T-cell (primary cell): ENCODE measurements at regions not wholly inside any gene's neighbourhood (a gene's known extent, or its start where the extent isn't known, plus 50 kb on each side); places are given as distances from the start of the nearest gene placed in this dataset.

ENCODE experiments used
- ATAC-seq, 4 experiments: fragments of 200-7000 bp in 3 of 4; fragments of 150-1000 bp in 1 of 4; cut with Tn5 transposase; replicated peaks in 1 of 4; 1 replicate in 3 of 4; 2 replicates in 1 of 4; pipeline ENCODE4 v1.10.0; 2021; ENCODE audit warnings: moderate library complexity in 3 of 4, mild to moderate bottlenecking in 2 of 4, moderate number of reproducible peaks in 1 of 4
- CTCF ChIA-PET, 2 donors: fragments of 300-600 bp; sonication (Branson Sonifier 250); formaldehyde crosslinking; loops; one replicate each; lab custom pipeline; 2022; ENCODE audit warnings: antibody characterized with exemption in 2 of 2; lab: Charles Lee
- POLR2A ChIA-PET, 2 donors: fragments of 300-600 bp; sonication (Branson Sonifier 250); formaldehyde crosslinking; loops; one replicate each; lab custom pipeline; 2022; ENCODE audit warnings: antibody characterized with exemption in 2 of 2; lab: Charles Lee
- DNase-seq, 35 experiments: peaks; one replicate each; pipeline versions ENCODE4 v3.0.0 to v3.0.0-alpha.2; 2013 to 2023
- H3K27ac ChIP-seq: one replicate; pipeline ENCODE4 v1.5.1; 2013; ENCODE audit warnings: low read length
- H3K27me3 ChIP-seq, 2 experiments: replicated peaks in 1 of 2; 1 replicate in 1 of 2; 2 replicates in 1 of 2; pipeline versions ENCODE4 v1.6.1 to v1.7.0; 2013; ENCODE audit warnings: low read length in 1 of 2, mixed read lengths in 1 of 2; ENCODE audit not compliant: control insufficient read depth in 2 of 2, insufficient read depth in 2 of 2; ENCODE audit errors: extremely low read depth in 1 of 2
- H3K36me3 ChIP-seq, 2 donors: 1 replicate in 1 of 2; 2 replicates in 1 of 2; pipeline versions ENCODE4 v1.6.1 to v1.7.0; 2013; ENCODE audit warnings: low read length in 1 of 2; ENCODE audit not compliant: control insufficient read depth in 2 of 2, insufficient read depth in 1 of 2; ENCODE audit errors: extremely low read depth in 1 of 2
- H3K4me1 ChIP-seq, 2 experiments: 1 replicate in 1 of 2; 2 replicates in 1 of 2; pipeline versions ENCODE4 v1.6.1 to v1.7.0; 2013; ENCODE audit warnings: low read length in 2 of 2, mixed read lengths in 1 of 2; ENCODE audit not compliant: insufficient read depth in 2 of 2, control insufficient read depth in 1 of 2; ENCODE audit errors: extremely low read depth in 1 of 2
- H3K4me3 ChIP-seq, 2 donors: 1 replicate in 1 of 2; 2 replicates in 1 of 2; pipeline versions ENCODE4 v1.5.1 to v1.7.0; 2013; ENCODE audit warnings: mild to moderate bottlenecking in 2 of 2, low read length in 1 of 2, moderate library complexity in 1 of 2; ENCODE audit not compliant: control insufficient read depth in 1 of 2; ENCODE audit errors: extremely low read depth in 1 of 2
- H3K9me3 ChIP-seq: 2 replicates; pipeline ENCODE4 v1.7.0; 2013
- H3K27ac Mint-ChIP-seq, 2 donors: one replicate each; pipeline ENCODE4 v1.8.0; 2020 to 2021; ENCODE audit warnings: mild to moderate bottlenecking in 2 of 2, mixed read lengths in 2 of 2
- H3K27me3 Mint-ChIP-seq, 2 donors: one replicate each; pipeline ENCODE4 v1.8.0; 2021 to 2022; ENCODE audit warnings: mixed read lengths in 2 of 2
- H3K36me3 Mint-ChIP-seq: one replicate; pipeline ENCODE4 v1.8.0; 2021; ENCODE audit warnings: mixed read lengths
- H3K4me1 Mint-ChIP-seq, 3 donors: one replicate each; pipeline ENCODE4 v1.8.0; 2020 to 2022; ENCODE audit warnings: mixed read lengths in 3 of 3, mild to moderate bottlenecking in 1 of 3
- H3K4me3 Mint-ChIP-seq, 3 donors: one replicate each; pipeline ENCODE4 v1.8.0; 2020 to 2022; ENCODE audit warnings: mild to moderate bottlenecking in 3 of 3, mixed read lengths in 3 of 3, moderate library complexity in 3 of 3
- H3K9me3 Mint-ChIP-seq, 3 donors: one replicate each; pipeline ENCODE4 v1.8.0; 2020 to 2022; ENCODE audit warnings: mixed read lengths in 3 of 3
- WGBS: methylation state at CpG from one replicate; pipeline ENCODE4 v1.1.5; 2013; ENCODE audit warnings: missing lambda C conversion rate; ENCODE audit not compliant: insufficient coverage; 5-methylcytosine and 5-hydroxymethylcytosine counted together

GRCh38 chr5:143480001-143480400 is 76.5 kb upstream of the NR3C1 start:
- ATAC-seq (no peak), DNase-seq (no peak)
- no peak overlapping the region for H3K27ac Mint-ChIP-seq
- peaks cover 0 to 1% (median 0%) of the 10 kb centered on the region in 3 donors for H3K4me1 Mint-ChIP-seq
- peaks cover 0 to 2% of the 10 kb centered on the region in 2 donors for H3K27me3 Mint-ChIP-seq
- CTCF ChIA-PET = interaction anchor here in 1 of 2 donors (0.7 kb wide), 1 partner anchor 86 kb away, joined by 3 read pairs; no protein-coding TSS in a partner anchor
- Histone ChIP-seq H3K27ac (no peak overlapping the region), H3K4me3 (no peak overlapping the region), H3K9me3 (no peaks in the 10 kb centered on the region), H3K4me1 (no peaks in the 10 kb centered on the region), H3K36me3 (no peaks in the 10 kb centered on the region), H3K27me3 (no peaks in the 10 kb centered on the region)
- H3K4me3 Mint-ChIP-seq = no peak overlapping the region
- POLR2A ChIA-PET = no interaction called here
- no CpG with 5 or more reads among the region's 3 CpGs for WGBS
- H3K9me3 Mint-ChIP-seq = peaks cover 0 to under 1% (median 0%) of the 10 kb centered on the region in 3 donors
- no peaks in the 10 kb centered on the region for H3K36me3 Mint-ChIP-seq

GRCh38 chr5:143479394-143479793 is 75.9 kb upstream of the NR3C1 start:
- Mint-ChIP-seq H3K4me1 (peaks cover 0 to 1% (median 0%) of the 10 kb centered on the region in 3 donors), H3K27me3 (no peaks in the 10 kb centered on the region), H3K9me3 (no peaks in the 10 kb centered on the region), H3K36me3 (no peaks in the 10 kb centered on the region), H3K4me3 (no peak overlapping the region), H3K27ac (no peak overlapping the region)
- no CpG with 5 or more reads among the region's 1 CpG for whole genome bisulfite sequencing
- Histone ChIP-seq H3K27ac (no peak overlapping the region), H3K27me3 (no peaks in the 10 kb centered on the region), H3K4me1 (no peaks in the 10 kb centered on the region), H3K9me3 (no peaks in the 10 kb centered on the region), H3K36me3 (no peaks in the 10 kb centered on the region), H3K4me3 (no peak overlapping the region)
- CTCF ChIA-PET = no interaction called here
- DNase-seq = no peak
- ATAC-seq = no peak
- POLR2A ChIA-PET = no interaction called here

DNA sequence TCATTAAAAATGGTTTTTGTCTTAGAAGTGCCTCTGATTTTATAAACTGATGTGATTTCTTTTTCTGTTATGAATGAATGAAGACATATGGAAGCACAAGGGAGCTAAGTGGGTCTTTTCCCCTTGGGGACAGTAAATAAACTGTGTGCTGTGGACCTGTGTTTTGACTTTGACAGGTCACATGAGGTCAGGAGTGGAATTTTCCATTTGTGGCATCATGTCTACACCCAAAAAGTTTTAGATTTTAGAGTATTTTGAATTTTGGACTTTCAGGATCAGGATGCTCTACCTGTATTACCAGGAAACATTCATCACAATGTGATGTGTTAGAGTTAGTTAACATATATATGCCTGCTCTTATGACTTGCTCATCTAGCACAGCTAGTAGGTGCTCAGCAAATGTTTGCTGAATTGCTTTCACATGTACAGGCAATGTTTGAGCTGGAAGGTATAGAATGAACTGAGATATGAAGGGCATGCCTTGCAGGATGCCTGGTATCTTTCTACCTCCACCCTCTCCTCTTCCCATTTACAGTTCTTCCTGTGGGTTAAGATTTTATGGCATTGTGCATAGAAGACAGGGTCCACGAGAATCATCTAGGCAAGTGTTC is 73.2 kb upstream of the NR3C1 start:
- no peaks in the 10 kb centered on the region for H3K9me3 ChIP-seq
- H3K27me3 Mint-ChIP-seq = no peaks in the 10 kb centered on the region
- no peaks in the 10 kb centered on the region for H3K4me1 ChIP-seq
- H3K27ac Mint-ChIP-seq = no peak overlapping the region
- ATAC-seq (no peak), DNase-seq (no peak)
- no peaks in the 10 kb centered on the region for H3K9me3 Mint-ChIP-seq
- H3K4me3 Mint-ChIP-seq = no peak overlapping the region
- ChIA-PET CTCF (no interaction called here), POLR2A (no interaction called here)
- no peaks in the 10 kb centered on the region for H3K36me3 Mint-ChIP-seq
- WGBS = no CpG with 5 or more reads among the region's 1 CpG
- no peak overlapping the region for H3K4me3 ChIP-seq
- H3K27ac ChIP-seq = no peak overlapping the region
- H3K4me1 Mint-ChIP-seq = peaks cover 0 to 1% (median 0%) of the 10 kb centered on the region in 3 donors
- H3K27me3 ChIP-seq = no peaks in the 10 kb centered on the region
- H3K36me3 ChIP-seq = no peaks in the 10 kb centered on the region

GRCh38 chr5:143474616-143475015 is 71.1 kb upstream of the NR3C1 start:
- H3K36me3 Mint-ChIP-seq = no peaks in the 10 kb centered on the region
- no peak for DNase-seq
- H3K4me1 ChIP-seq = no peaks in the 10 kb centered on the region
- H3K27me3 ChIP-seq = no peaks in the 10 kb centered on the region
- ATAC-seq = no peak
- no peak overlapping the region for H3K27ac ChIP-seq
- H3K9me3 Mint-ChIP-seq = no peaks in the 10 kb centered on the region
- ChIA-PET CTCF (no interaction called here), POLR2A (no interaction called here)
- H3K27ac Mint-ChIP-seq = no peak overlapping the region
- WGBS = no CpG with 5 or more reads among the region's 3 CpGs
- H3K27me3 Mint-ChIP-seq = no peaks in the 10 kb centered on the region
- no peaks in the 10 kb centered on the region for H3K9me3 ChIP-seq
- H3K4me1 Mint-ChIP-seq = peaks cover 0 to 1% (median 0%) of the 10 kb centered on the region in 3 donors
- H3K36me3 ChIP-seq = no peaks in the 10 kb centered on the region
- H3K4me3 Mint-ChIP-seq = no peak overlapping the region
- H3K4me3 ChIP-seq = no peak overlapping the region

DNA sequence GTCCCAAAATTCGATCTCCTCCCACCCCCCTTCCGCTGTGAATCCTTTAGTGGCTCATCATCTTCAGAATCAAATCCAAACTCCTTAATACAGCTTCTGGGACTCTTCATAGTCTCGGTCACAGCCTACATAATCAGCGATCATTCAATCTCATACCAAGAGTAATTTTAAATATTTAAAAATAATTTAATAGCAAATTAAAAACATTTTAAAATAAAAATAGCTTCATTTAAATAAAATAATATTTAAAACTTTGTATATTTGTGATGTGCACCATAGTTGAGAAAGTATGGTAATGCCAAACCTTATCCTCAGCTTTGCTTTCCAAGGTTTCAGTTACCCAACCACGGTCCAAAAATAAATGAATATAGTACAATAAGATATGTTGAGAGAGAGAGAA is 70.0 kb upstream of the NR3C1 start:
- Histone ChIP-seq H3K36me3 (no peaks in the 10 kb centered on the region), H3K27ac (no peak overlapping the region), H3K4me3 (no peak overlapping the region), H3K4me1 (no peaks in the 10 kb centered on the region), H3K9me3 (no peaks in the 10 kb centered on the region), H3K27me3 (no peaks in the 10 kb centered on the region)
- Mint-ChIP-seq H3K4me1 (peaks cover 0 to 1% (median 0%) of the 10 kb centered on the region in 3 donors), H3K27me3 (peaks cover 0 to 7% of the 10 kb centered on the region in 2 donors), H3K27ac (no peak overlapping the region), H3K36me3 (no peaks in the 10 kb centered on the region), H3K9me3 (no peaks in the 10 kb centered on the region), H3K4me3 (no peak overlapping the region)
- ATAC-seq (no peak), DNase-seq (no peak)
- WGBS = 79% methylated on average over 2 of the region's 5 CpGs
- CTCF ChIA-PET = interaction anchor here (0.5 to 0.7 kb wide), 2 partner anchors 252 to 495 kb away, joined by 3 to 7 read pairs; no protein-coding TSS in a partner anchor
- POLR2A ChIA-PET = interaction anchor here in 1 of 2 donors (0.5 kb wide), 1 partner anchor 68 kb away, joined by 4 read pairs; no protein-coding TSS in a partner anchor

DNA sequence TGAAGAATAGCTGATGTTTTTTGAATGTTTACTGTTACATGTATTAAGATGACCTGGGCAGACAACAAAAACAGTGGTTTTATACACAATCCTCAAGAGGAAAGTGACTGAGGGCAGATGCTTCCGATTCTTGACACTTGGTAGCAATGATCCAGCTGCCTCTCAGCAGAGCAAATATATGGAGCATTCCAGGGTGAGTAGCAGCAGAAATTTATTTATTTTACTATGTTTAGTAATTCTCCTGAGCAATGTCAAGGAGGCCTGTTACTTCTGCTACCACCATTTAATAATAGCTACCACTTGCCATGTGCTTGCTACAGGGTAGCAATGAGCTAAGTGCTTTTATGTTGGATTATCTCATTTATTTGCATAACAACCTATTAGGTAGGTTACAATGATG is 69.1 kb upstream of the NR3C1 start:
- CTCF ChIA-PET = no interaction called here

More for the DNA sequence above, 69.1 kb upstream of the NR3C1 start:
- ATAC-seq (no peak), DNase-seq (no peak)
- no CpG with 5 or more reads among the region's 1 CpG for WGBS
- no peaks in the 10 kb centered on the region for H3K36me3 Mint-ChIP-seq
- Histone ChIP-seq H3K36me3 (no peaks in the 10 kb centered on the region), H3K4me3 (no peak overlapping the region), H3K4me1 (no peaks in the 10 kb centered on the region), H3K27me3 (no peaks in the 10 kb centered on the region), H3K9me3 (no peaks in the 10 kb centered on the region), H3K27ac (no peak overlapping the region)
- H3K27ac Mint-ChIP-seq = no peak overlapping the region
- no peaks in the 10 kb centered on the region for H3K9me3 Mint-ChIP-seq
- POLR2A ChIA-PET = no interaction called here
- peaks cover 0 to 1% (median 0%) of the 10 kb centered on the region in 3 donors for H3K4me1 Mint-ChIP-seq
- H3K27me3 Mint-ChIP-seq = peaks cover 0 to 7% of the 10 kb centered on the region in 2 donors
- no peak overlapping the region for H3K4me3 Mint-ChIP-seq
